Erythroblast (primary cell): ENCODE measurements at regions not wholly inside any gene's neighbourhood (a gene's known extent, or its start where the extent isn't known, plus 50 kb on each side); places are given as distances from the start of the nearest gene placed in this dataset.

ENCODE experiments used
- DNase-seq, 2 experiments: peaks; one replicate each; lab custom pipeline; 2025; lab: John Stamatoyannopoulos, UW
- GATA1 ChIP-seq: IDR thresholded peaks from 2 replicates; pipeline ENCODE4 v1.6.1; 2011; ENCODE audit warnings: low read depth, mild to moderate bottlenecking, control low read depth, low read length, moderate library complexity
- POLR2A ChIP-seq: IDR thresholded peaks from 2 replicates; pipeline ENCODE4 v1.6.1; 2011; ENCODE audit warnings: mild to moderate bottlenecking, low read length

GRCh38 chr11:109798521-109798920 lies 294.7 kb upstream of the ZC3H12C start:
- no peak for DNase-seq
- TF ChIP-seq GATA1, result no peak
- no peak for TF ChIP-seq POLR2A

- no peak for TF ChIP-seq GATA1
- TF ChIP-seq POLR2A, result no peak
- DNase-seq, result no peak
Measured at GRCh38 chr11:109799604-109800003, 293.6 kb upstream of the ZC3H12C start.

- no peak for TF ChIP-seq POLR2A
- TF ChIP-seq GATA1, result no peak
- no peak for DNase-seq
Measured at GRCh38 chr11:109804911-109805310, 288.3 kb upstream of the ZC3H12C start.

DNA sequence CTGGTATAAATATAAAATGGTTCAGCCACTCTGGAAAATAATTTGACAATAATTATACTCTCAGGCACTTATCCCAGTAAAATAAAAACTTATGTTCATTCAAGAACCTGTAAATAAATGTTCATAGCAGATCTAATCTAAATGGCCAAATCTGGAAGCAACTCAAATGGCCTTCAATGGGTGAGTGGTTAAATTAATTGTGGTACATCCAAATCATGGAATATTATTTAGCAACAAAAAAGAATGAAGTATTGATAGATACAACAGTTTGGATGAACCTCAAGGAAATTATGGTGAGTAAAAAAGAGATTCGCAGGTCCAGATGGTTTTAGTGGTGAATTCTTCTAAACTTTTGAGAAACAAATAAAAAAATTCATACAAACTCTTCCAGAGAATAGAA lies 287.0 kb upstream of the ZC3H12C start:
- TF ChIP-seq GATA1 (no peak), POLR2A (no peak)
- no peak for DNase-seq

- TF ChIP-seq GATA1 (no peak), POLR2A (no peak)
- peak in 1 of 2 experiments; percentile 1 for DNase-seq
Measured at GRCh38 chr11:109808569-109808968, 284.6 kb upstream of the ZC3H12C start.

DNA sequence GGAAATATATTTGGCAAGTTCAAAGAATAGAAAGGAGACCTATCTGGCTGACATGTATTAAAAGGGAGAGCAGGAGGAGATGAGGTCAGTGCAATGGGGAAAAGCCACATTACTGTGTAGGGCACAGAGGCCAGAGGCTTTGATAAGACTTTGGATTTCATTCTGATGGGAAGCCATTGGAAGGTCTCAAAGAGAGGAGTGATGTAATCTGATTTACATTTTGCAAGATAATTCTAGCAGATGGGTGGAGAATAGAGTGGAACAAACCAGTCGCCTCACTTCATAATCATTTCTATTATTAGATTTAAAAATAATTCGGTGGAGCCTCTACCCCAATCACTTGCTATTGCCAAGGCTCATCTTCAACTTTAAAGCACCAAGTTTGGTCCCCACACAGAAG lies 278.4 kb upstream of the ZC3H12C start:
- TF ChIP-seq POLR2A (no peak), GATA1 (no peak)

DNA sequence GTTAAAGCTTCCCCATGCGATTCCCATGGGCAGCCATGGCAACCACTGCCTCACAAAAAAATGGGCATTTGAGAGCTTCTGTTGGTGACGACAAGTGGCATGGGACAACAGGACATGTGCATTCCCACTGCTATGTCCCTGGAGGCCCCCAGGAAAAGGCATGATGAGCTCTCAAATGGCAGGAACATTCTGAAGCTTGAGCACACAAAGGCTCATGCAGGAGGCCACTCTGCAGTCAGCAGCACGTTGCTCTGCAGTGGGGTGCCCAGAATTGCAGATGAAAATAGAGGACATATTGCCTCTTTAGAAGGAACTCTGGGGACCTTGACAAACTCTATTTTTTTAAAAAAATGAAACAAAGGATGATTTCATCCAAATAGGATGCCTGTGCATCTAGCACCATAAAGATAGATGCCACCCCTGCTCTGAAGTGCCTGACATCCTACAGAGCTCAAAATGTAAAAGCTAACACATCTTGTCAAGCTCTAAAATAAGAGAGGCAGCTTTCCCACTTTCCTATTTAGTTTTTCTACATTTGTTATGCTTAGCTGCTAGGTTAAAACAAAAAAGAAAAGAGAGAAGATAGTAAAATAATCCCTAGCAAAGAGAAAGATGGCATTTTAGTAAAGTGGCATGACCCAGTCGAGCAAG lies 277.6 kb upstream of the ZC3H12C start:
- DNase-seq, result no peak
- no peak for TF ChIP-seq GATA1
- no peak for TF ChIP-seq POLR2A

More for the DNA sequence above, 278.4 kb upstream of the ZC3H12C start:
- no peak for DNase-seq

DNA sequence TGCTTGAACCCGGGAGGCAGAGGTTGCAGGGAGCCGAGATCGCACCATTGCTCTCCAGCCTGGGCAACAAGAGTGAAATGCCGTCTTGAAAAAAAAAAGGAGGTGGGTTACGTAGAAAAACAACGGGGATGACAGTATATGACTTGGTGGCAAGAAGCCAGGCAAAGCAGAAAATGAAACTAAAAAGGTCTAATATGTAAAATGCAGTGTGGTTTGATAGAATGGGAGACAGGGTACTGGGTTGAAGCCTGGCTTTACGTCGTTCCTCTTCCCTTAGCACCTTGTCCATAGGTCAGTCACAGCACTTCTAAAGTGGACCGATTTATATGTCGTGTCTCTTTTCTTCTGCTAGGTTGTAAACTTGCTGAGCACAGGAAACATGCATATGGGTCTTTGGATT lies 274.9 kb upstream of the ZC3H12C start:
- TF ChIP-seq POLR2A (no peak), GATA1 (no peak)
- no peak for DNase-seq

GRCh38 chr11:109819410-109819809 lies 273.8 kb upstream of the ZC3H12C start:
- TF ChIP-seq POLR2A, result no peak
- no peak for TF ChIP-seq GATA1

GRCh38 chr11:109821511-109821910 lies 271.7 kb upstream of the ZC3H12C start:
- DNase-seq, result no peak
- TF ChIP-seq POLR2A, result no peak

More at GRCh38 chr11:109819410-109819809, 273.8 kb upstream of the ZC3H12C start:
- no peak for DNase-seq

DNA sequence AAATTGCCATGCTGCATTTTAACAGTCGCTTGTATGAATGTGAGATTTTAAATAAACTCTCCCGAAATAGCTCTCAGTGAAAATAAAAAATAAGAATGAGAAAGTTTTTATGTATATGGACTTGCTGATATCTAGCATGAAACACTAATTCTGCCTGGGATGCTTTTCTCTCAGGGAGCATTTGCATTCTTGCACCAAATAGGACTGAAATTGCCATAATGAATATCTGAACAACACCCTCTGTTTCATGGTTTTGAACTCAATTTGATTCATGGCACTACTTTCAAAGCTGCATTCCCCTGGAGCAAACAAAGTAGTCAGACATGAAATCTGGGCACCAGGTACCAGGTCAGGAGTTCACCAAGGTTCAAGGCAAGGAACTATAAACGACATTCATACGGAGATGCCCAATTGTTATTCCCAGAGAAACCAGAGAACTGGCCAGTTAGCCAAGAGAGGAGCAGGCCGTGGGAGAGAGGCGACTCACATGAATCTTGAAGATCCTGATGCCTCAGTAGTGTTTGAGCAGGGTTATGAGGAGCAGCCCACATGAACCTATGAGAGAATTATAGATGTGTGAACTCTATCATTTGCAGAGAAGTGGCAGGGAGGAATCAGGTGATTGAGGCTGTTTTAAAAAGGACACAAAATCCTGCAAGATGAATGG lies 270.6 kb upstream of the ZC3H12C start:
- DNase-seq, result no peak
- TF ChIP-seq GATA1 (no peak), POLR2A (no peak)

DNA sequence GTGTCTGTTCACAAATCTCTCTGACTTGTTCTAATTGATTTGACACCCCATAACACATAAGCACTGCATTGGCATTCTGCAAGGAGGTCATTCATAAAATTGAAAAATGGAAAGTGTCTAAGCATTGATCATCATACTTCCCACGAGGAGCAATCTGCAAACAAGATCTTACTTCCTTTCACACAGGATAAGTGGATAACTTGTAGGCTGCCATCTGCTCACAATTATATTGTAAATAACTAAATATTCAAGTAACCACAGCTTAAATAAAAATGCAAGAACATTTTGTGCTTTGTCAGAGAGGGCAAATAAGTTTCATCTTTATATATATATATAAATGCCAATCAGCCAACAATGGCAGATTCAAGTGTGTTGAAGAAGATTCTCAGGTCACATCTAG lies 264.8 kb upstream of the ZC3H12C start:
- no peak for TF ChIP-seq GATA1

DNA sequence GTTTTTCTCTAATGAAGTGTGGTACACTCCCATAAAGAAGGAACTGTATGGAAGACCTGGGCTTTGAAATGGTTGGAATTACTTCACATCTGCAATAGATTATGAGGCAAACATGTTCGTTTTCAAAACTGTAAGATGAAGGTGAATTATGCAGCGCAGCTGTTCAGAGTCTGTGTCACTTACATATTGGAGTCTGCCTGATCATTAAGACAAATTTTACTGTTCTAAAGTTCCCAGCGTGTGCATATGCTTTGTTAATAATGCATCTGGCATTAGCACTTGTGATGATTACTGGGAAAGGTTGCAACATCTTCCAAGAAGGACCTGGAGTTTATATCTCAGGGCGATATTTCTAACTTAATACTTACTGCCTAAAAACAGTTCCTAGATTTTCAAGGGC lies 255.2 kb upstream of the ZC3H12C start:
- no peak for TF ChIP-seq GATA1
- TF ChIP-seq POLR2A, result no peak
- no peak for DNase-seq

More for the DNA sequence above, 264.8 kb upstream of the ZC3H12C start:
- DNase-seq, result no peak

GRCh38 chr11:109845437-109845836 lies 247.8 kb upstream of the ZC3H12C start:
- TF ChIP-seq POLR2A (no peak), GATA1 (no peak)
- no peak for DNase-seq

- no peak for DNase-seq
- TF ChIP-seq GATA1 (no peak), POLR2A (no peak)
Measured at GRCh38 chr11:109847621-109848020, 245.6 kb upstream of the ZC3H12C start.
